GM21528 (cell line): ENCODE measurements at regions not wholly inside any gene's neighbourhood (a gene's known extent, or its start where the extent isn't known, plus 50 kb on each side); places are given as distances from the start of the nearest gene placed in this dataset.

Source experiments
- ATAC-seq: cut with Tn5 transposase; IDR thresholded peaks from one replicate; pipeline ENCODE4 v1.9.1; 2021; ENCODE audit warnings: mild to moderate bottlenecking, moderate library complexity; ENCODE audit not compliant: unreplicated experiment, low FRiP score

- peak; percentile 59 for ATAC-seq
Measured at GRCh38 chr4:26088433-26088928, 174.5 kb downstream of the SMIM20 start.

- no peak for ATAC-seq
Measured at GRCh38 chr4:26093551-26093950, 179.5 kb downstream of the SMIM20 start.

GRCh38 chr4:26094076-26094475 lies 180.1 kb downstream of the SMIM20 start:
- ATAC-seq = no peak

- ATAC-seq = no peak
Measured at GRCh38 chr4:26094911-26095310, 180.9 kb downstream of the SMIM20 start.

- no peak for ATAC-seq
Measured at GRCh38 chr4:26099967-26100366, 185.9 kb downstream of the SMIM20 start.

GRCh38 chr4:26101011-26101410 lies 187.0 kb downstream of the SMIM20 start:
- no peak for ATAC-seq

- ATAC-seq = peak; percentile 84
Measured at GRCh38 chr4:26104056-26104685, 190.2 kb downstream of the SMIM20 start.

- no peak for ATAC-seq
Measured at GRCh38 chr4:26105337-26105736, 191.3 kb downstream of the SMIM20 start.

GRCh38 chr4:26105815-26106699 lies 192.0 kb downstream of the SMIM20 start:
- no peak for ATAC-seq

- no peak for ATAC-seq
Measured at GRCh38 chr4:26106776-26107175, 192.8 kb downstream of the SMIM20 start.

GRCh38 chr4:26108054-26108453 lies 194.0 kb downstream of the SMIM20 start:
- ATAC-seq = no peak

- ATAC-seq = no peak
Measured at GRCh38 chr4:26110493-26110892, 196.5 kb downstream of the SMIM20 start.

- ATAC-seq = no peak
Measured at GRCh38 chr4:26113339-26113940, 199.4 kb downstream of the SMIM20 start.

- no peak for ATAC-seq
Measured at GRCh38 chr4:26116057-26116456, 202.0 kb downstream of the SMIM20 start.

- no peak for ATAC-seq
Measured at GRCh38 chr4:26120098-26120825, 200.6 kb upstream of the RBPJ start.

GRCh38 chr4:26122690-26123089 lies 198.1 kb upstream of the RBPJ start:
- no peak for ATAC-seq

GRCh38 chr4:26124753-26125321 lies 196.0 kb upstream of the RBPJ start:
- no peak for ATAC-seq

- ATAC-seq = peak; percentile 49
Measured at GRCh38 chr4:26126143-26126718, 194.6 kb upstream of the RBPJ start.

GRCh38 chr4:26126994-26127393 lies 193.8 kb upstream of the RBPJ start:
- ATAC-seq = no peak

GRCh38 chr4:26127851-26128337 lies 192.9 kb upstream of the RBPJ start:
- ATAC-seq = no peak
